LNCAP (cell line): ENCODE measurements at regions not wholly inside any gene's neighbourhood (a gene's known extent, or its start where the extent isn't known, plus 50 kb on each side); places are given as distances from the start of the nearest gene placed in this dataset.

Source experiments
- TF ChIP-seq, protein P1 (sequence below): fragments of 450-650 bp; IDR thresholded peaks from 2 replicates; pipeline ENCODE4 v1.5.1; 2017; ENCODE audit warnings: mild to moderate bottlenecking

DNA sequence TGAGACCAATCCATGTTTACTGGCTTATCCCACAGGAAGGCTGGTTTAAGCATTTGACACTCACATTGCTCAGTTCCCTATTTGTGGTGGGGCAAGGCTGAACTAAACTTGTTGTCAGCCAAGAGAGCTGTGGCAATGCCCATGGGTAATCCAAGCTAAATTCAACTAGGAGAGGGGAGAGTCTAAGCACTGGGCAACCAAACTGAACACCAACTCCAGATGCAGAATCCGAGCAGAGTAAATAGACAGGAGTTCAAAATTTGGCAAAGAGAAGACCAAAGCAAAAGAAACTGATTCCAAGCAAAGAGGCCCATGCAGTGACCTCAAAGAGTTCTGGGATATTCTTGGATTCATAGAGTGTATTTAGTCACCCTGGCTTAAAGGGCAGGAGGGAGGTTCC is 106.5 kb upstream of the NT5E start:
- TF ChIP-seq, protein P1, sequence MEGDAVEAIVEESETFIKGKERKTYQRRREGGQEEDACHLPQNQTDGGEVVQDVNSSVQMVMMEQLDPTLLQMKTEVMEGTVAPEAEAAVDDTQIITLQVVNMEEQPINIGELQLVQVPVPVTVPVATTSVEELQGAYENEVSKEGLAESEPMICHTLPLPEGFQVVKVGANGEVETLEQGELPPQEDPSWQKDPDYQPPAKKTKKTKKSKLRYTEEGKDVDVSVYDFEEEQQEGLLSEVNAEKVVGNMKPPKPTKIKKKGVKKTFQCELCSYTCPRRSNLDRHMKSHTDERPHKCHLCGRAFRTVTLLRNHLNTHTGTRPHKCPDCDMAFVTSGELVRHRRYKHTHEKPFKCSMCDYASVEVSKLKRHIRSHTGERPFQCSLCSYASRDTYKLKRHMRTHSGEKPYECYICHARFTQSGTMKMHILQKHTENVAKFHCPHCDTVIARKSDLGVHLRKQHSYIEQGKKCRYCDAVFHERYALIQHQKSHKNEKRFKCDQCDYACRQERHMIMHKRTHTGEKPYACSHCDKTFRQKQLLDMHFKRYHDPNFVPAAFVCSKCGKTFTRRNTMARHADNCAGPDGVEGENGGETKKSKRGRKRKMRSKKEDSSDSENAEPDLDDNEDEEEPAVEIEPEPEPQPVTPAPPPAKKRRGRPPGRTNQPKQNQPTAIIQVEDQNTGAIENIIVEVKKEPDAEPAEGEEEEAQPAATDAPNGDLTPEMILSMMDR: no peak

DNA sequence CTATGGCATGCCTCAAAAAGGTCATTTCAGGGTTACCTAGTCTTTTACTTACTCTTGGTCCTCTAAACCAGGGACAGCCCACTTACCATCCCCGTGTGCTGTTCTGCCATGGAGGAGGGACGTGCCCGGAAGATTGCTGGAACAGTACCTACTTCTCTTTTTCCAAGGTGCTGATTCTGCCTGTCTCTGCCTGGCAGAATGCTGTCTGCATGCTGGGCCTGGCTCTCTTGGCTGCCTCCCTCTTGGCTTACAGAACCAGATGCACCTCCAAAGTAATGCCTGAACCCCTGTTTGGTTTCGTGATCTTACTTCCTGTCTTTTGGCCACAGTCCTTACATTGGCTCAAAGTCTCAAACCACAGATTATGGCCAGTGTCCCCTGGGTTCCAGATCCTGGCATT is 120.7 kb upstream of the NT5E start:
- TF ChIP-seq, protein P1: no peak

DNA sequence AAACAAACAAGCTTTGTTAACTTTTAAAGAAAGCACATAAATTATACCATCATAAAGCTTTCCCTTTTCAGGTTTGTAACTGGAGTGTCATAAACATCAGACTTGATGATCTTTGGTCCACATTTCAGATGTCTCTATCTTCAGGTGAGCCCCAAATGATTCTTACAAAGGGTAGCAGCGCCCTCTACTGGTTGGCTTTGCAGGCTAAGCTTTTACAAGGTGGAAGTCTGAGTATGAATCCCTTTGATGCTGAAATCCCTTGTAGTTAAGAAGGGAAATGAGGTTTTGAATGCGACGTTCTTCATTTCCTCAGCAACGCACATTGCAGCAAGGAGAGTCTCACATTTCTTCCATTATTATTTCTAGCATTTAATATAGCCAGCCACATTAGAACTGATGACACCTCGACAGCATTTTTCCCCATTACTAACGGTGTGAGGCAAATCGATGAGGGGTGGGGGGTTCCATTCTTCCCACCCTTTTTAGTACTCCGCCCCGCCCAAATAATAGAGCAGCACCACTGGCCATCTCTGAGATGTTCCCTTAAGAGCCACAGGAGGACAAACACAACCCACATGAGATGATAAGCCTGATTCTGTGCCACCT is 126.3 kb upstream of the NT5E start:
- TF ChIP-seq, protein P1: peak; percentile 80

DNA sequence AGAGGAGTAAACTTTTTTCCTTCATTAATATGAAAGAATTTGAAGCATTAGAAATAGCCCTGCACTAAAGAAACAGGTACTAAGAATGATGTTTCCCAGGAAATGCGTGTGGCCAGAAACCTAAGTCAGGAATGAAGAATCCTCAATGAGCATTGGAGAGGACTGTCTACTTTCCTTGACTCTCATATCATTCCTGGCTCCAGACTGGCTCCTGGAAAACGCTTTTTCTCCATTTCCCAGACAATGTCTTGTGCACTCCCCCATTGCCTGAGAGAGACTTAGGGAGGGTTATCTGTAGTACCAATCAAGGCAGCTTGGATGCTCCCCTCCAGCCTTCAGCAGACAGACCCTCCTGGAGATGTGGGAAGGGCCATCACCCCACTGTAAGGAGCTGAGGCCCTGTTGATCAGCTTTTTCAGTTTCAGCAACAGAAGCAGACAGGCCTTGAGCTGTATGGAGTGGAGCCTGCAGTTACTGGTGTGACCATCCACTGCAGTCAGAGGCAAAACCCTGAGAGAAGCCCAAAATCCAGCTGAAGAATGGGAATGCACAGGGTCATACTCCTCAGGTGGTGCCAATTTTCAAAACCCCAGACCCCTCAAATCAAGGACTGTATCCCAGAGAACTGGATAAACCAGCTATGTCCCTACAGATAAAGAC is 127.3 kb upstream of the NT5E start:
- TF ChIP-seq, protein P1: no peak

DNA sequence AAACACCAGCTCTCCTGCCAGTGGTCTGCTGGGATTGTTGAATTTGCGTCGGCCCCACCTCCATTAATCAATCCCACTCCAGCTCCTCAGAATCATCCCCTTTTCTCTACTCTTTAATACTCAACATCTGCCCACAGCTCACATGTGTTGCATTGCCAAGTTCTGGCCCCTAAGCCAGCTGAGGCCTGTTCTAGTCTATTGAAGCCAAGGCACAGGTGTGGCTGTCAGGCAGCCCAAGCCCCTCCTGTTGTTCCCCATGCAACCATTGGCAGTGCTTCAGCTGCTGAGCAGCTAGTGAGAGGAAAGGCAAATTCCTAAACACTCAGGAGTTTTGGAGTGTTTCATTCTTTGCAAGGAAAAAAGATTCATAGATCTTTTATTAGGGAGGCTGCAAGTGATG is 128.0 kb upstream of the NT5E start:
- TF ChIP-seq, protein P1: no peak

DNA sequence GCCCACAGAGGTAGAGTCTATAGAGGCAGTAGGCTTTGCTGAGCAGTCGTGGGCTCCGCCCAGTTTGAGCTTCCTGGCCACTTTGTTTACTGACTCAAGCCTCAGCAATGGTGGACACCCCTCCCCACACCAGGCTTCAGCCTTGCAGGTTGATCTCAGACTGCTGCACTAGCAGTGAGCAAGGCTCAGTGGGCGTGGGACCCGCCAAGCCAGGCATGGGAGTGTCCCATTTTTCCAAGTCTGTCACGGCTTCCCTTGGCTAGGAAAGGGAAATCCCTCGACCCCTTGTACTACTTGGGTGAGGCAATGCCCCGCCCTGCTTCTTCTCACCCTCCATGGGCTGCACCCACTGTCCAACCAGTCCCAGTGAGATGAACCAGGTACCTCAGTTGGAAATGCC is 135.3 kb upstream of the NT5E start:
- TF ChIP-seq, protein P1: no peak

DNA sequence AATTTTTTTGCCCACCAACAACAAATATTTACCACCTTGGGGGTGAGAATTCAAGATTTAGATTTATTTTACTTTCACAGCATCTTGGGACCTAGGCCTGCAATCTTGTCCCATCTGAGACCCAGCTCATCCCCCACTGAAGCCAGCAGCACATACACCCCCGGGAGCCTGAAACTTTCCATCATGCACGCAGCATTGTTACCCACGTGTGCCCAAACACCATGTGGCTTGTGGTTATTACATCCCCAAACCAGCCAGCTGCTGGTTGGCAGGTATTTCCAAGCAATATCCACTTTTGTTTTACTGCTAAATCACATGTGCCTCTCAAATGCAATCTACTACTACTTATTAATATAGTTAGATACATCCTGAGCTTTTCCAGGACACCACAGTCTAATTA is 149.3 kb upstream of the NT5E start:
- TF ChIP-seq, protein P1: no peak
